GM23248 (cell line): ENCODE measurements at regions not wholly inside any gene's neighbourhood (a gene's known extent, or its start where the extent isn't known, plus 50 kb on each side); places are given as distances from the start of the nearest gene placed in this dataset.

Experiments used
- DNase-seq: peaks from one replicate; pipeline ENCODE4 v3.0.0-alpha.2; 2015
- H2AFZ ChIP-seq: fragments of 200-600 bp; sonication (generic); 2 replicates; pipeline ENCODE4 v1.6.1; 2016; ENCODE audit warnings: antibody characterized with exemption
- H3F3A ChIP-seq: fragments of 200-600 bp; sonication (generic); 2 replicates; pipeline ENCODE4 v1.6.1; 2016; ENCODE audit warnings: mild to moderate bottlenecking, antibody characterized with exemption, mixed run types; ENCODE audit not compliant: insufficient read depth
- H3K27ac ChIP-seq: fragments of 200-600 bp; sonication (generic); 2 replicates; pipeline ENCODE4 v1.5.1; 2016; ENCODE audit warnings: mild to moderate bottlenecking
- H3K27me3 ChIP-seq: fragments of 200-600 bp; sonication (generic); replicated peaks from 2 replicates; pipeline ENCODE4 v1.6.1; 2016; ENCODE audit warnings: mild to moderate bottlenecking; ENCODE audit not compliant: insufficient read depth
- H3K36me3 ChIP-seq: fragments of 200-600 bp; sonication (generic); 2 replicates; pipeline ENCODE4 v1.6.1; 2016; ENCODE audit warnings: low read depth, mild to moderate bottlenecking
- H3K4me1 ChIP-seq: fragments of 200-600 bp; sonication (generic); 2 replicates; pipeline ENCODE4 v1.6.1; 2016; ENCODE audit warnings: mild to moderate bottlenecking; ENCODE audit not compliant: insufficient read depth
- H3K4me2 ChIP-seq: fragments of 200-600 bp; sonication (generic); one replicate; pipeline ENCODE4 v1.6.1; 2016; ENCODE audit warnings: mild to moderate bottlenecking; ENCODE audit not compliant: unreplicated experiment
- H3K4me3 ChIP-seq: fragments of 200-600 bp; sonication (generic); 2 replicates; pipeline ENCODE4 v1.5.1; 2016; ENCODE audit warnings: mild to moderate bottlenecking
- H3K79me2 ChIP-seq: fragments of 200-600 bp; sonication (generic); 2 replicates; pipeline ENCODE4 v1.6.1; 2016; ENCODE audit warnings: mild to moderate bottlenecking; ENCODE audit not compliant: insufficient read depth
- H3K9ac ChIP-seq: fragments of 200-600 bp; sonication (generic); 2 replicates; pipeline ENCODE4 v1.6.1; 2016; ENCODE audit warnings: mild to moderate bottlenecking
- H3K9me2 ChIP-seq: fragments of 200-600 bp; sonication (generic); 2 replicates; pipeline ENCODE4 v1.6.1; 2016; ENCODE audit warnings: mixed run types, mild to moderate bottlenecking, moderate library complexity; ENCODE audit not compliant: insufficient read depth
- H3K9me3 ChIP-seq: fragments of 200-600 bp; sonication (generic); one replicate; pipeline ENCODE4 v1.6.1; 2017; ENCODE audit warnings: low read depth
- H4K20me1 ChIP-seq: fragments of 200-600 bp; sonication (generic); 2 replicates; pipeline ENCODE4 v1.6.0; 2016; ENCODE audit not compliant: insufficient read depth
- EZH2 ChIP-seq: fragments of 200-600 bp; sonication (generic); IDR thresholded peaks from 2 replicates; pipeline ENCODE4 v1.6.1; 2018; ENCODE audit warnings: antibody characterized with exemption, mild to moderate bottlenecking; ENCODE audit not compliant: insufficient read depth, poor library complexity, severe bottlenecking
- EZH2phosphoT487 ChIP-seq: fragments of 200-600 bp; sonication (generic); IDR thresholded peaks from 2 replicates; pipeline ENCODE4 v1.6.1; 2018; ENCODE audit warnings: antibody characterized with exemption, moderate library complexity, mild to moderate bottlenecking, low read depth; ENCODE audit not compliant: insufficient read depth
- WGBS, 2 experiments: methylation state at CpG; one replicate each; pipeline ENCODE4 v1.1.6; 2015 to 2017; ENCODE audit warnings: low lambda C conversion rate in 2 of 2, low coverage in 1 of 2; ENCODE audit errors: missing lambda C conversion rate in 2 of 2; 5-methylcytosine and 5-hydroxymethylcytosine counted together
- in situ Hi-C: fragments of 300-500 bp; cut with MboI; formaldehyde crosslinking; loops from 2 replicates; pipeline ENCODE4 v1.15.0; 2020

DNA sequence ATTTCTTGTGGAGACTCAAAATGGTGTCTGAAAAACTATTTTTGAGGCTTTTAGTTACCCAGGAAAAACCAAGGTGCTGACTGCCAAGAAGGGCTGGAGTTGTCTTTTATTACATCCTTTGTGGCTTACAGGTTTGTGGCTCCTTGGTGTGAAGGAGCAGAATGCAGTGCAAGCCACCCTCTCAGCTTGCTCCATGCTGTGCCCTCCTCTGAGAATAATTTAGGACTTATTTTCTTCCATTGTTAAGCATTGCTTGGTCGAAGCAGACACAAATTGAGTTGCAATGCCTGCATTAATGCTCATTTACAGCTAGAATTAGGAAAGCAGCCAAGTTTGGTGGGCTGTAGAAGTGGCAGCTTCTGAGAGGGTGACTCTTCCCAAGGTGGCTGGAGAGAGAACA is 272.2 kb downstream of the KIF4B start:
- in situ Hi-C loops: no loop called here
- H3K4me1 ChIP-seq: no peaks in the 10 kb centered on the region
- H4K20me1 ChIP-seq: no peaks in the 10 kb centered on the region
- no peaks in the 10 kb centered on the region for H3K79me2 ChIP-seq
- no peak overlapping the region for H3K27ac ChIP-seq
- TF ChIP-seq EZH2: no peak
- TF ChIP-seq EZH2phosphoT487: no peak
- no peaks in the 10 kb centered on the region for H3K9me3 ChIP-seq
- DNase-seq: no peak
- H3K4me3 ChIP-seq: no peak overlapping the region
- WGBS, 2 experiments: 0% methylated on average over 1 of the region's 1 CpG
- H3K36me3 ChIP-seq: no peaks in the 10 kb centered on the region
- H2AFZ ChIP-seq: no peak overlapping the region
- no peaks in the 10 kb centered on the region for H3K27me3 ChIP-seq
- no peaks in the 10 kb centered on the region for H3K9me2 ChIP-seq
- H3K4me2 ChIP-seq: no peak overlapping the region
- no peak overlapping the region for H3K9ac ChIP-seq
- H3F3A ChIP-seq: no peaks in the 10 kb centered on the region

DNA sequence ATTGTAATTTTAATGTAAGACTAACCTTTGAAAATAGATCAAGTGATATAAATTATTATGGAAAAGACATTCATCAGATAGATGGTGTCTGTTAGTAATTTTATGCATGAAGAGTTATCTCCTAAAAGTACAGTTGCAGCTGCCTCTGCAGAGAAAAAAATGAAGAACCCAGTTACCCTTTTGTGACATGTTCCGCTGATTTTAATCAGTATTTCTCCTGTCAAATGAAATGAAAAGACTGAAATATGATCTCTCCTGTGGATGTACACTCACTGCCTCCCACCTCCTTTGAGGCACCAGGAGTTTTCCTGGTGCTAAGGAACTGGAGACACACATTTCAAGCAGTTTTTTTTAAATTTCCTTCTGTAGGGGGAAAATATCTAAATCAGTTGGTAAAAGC is 277.4 kb downstream of the KIF4B start:
- in situ Hi-C loops: no loop called here
- no peaks in the 10 kb centered on the region for H3K79me2 ChIP-seq

DNA sequence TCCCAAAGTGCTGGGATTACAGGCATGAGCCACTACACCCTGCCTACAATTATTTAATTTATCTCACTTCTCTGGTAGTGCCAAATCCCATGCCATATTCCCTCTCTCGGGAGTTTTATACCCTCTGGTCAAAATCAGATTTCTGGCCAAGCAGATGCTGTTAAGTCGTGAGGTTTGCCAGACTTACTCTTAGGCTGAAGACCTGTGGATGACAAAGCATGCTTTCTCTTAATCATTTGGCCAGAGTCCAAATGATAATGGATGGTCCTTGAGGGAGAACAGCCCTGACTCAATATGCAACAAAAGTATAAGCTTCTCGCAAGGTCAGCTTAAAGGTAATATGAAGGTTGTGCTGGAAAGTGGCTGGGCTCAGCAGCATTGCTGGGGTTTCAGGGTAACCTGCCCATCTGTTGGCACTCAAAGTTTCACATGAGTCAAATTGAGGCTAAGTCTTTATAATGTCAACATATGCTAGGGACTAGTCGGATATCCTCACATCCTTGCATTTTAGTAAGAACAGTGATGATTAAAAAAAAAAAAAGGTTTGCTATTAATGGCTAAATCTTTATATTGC is 280.1 kb downstream of the KIF4B start:
- in situ Hi-C loops: no loop called here
- Histone ChIP-seq H3K4me1 (no peaks in the 10 kb centered on the region), H4K20me1 (no peaks in the 10 kb centered on the region), H3K4me3 (no peak overlapping the region), H3K4me2 (no peak overlapping the region), H2AFZ (no peak overlapping the region), H3K79me2 (no peaks in the 10 kb centered on the region), H3K9me3 (no peaks in the 10 kb centered on the region), H3K9ac (no peak overlapping the region), H3K27ac (no peak overlapping the region), H3K36me3 (no peaks in the 10 kb centered on the region), H3F3A (no peaks in the 10 kb centered on the region), H3K9me2 (no peaks in the 10 kb centered on the region), H3K27me3 (no peaks in the 10 kb centered on the region)
- TF ChIP-seq EZH2phosphoT487 (no peak), EZH2 (no peak)
- 23 to 36% methylated on average over 4 of the region's 4 CpGs for WGBS, 2 experiments
- DNase-seq: no peak

More for the DNA sequence above, 277.4 kb downstream of the KIF4B start:
- Histone ChIP-seq H3K4me2 (no peak overlapping the region), H3K9ac (no peak overlapping the region), H3K27me3 (no peaks in the 10 kb centered on the region), H3K27ac (no peak overlapping the region), H3K9me3 (no peaks in the 10 kb centered on the region), H3K4me3 (no peak overlapping the region), H3K9me2 (no peaks in the 10 kb centered on the region), H2AFZ (no peak overlapping the region), H3K36me3 (no peaks in the 10 kb centered on the region), H3F3A (no peaks in the 10 kb centered on the region), H3K4me1 (no peaks in the 10 kb centered on the region), H4K20me1 (no peaks in the 10 kb centered on the region)
- TF ChIP-seq EZH2 (no peak), EZH2phosphoT487 (no peak)
- DNase-seq: no peak
- WGBS, 2 experiments: 26 to 36% methylated on average over 1 of the region's 1 CpG

DNA sequence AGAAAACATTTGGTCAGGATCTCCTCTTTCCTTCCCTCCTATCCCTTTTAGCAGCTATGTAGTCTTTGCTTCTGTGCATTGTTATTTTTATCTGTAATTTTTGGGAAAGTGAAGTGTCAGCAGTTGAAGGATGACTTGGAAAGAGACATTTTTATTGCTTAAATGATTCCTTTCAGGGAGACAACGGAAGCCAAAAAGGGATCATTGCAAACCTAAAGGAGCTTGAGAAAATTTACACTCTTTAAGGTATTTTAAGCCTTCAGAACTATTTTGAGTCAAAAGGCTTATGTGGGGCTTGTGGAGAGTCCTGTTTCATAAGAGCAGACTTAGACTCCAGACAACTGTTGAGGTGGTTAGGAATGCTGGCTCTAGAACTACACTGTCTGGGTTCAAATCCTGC is 281.6 kb downstream of the KIF4B start:
- H3K9ac ChIP-seq: no peak overlapping the region
- no peaks in the 10 kb centered on the region for H3K27me3 ChIP-seq
- no peaks in the 10 kb centered on the region for H4K20me1 ChIP-seq
- no peaks in the 10 kb centered on the region for H3K4me1 ChIP-seq
- TF ChIP-seq EZH2 (no peak), EZH2phosphoT487 (no peak)
- WGBS, 2 experiments: 0 to 9% methylated on average over 1 of the region's 1 CpG
- no peaks in the 10 kb centered on the region for H3K9me2 ChIP-seq
- H3K9me3 ChIP-seq: no peaks in the 10 kb centered on the region
- H3K79me2 ChIP-seq: no peaks in the 10 kb centered on the region
- H3K4me2 ChIP-seq: no peak overlapping the region
- no peaks in the 10 kb centered on the region for H3F3A ChIP-seq
- H3K36me3 ChIP-seq: no peaks in the 10 kb centered on the region
- H3K4me3 ChIP-seq: no peak overlapping the region
- no peak overlapping the region for H2AFZ ChIP-seq
- DNase-seq: no peak
- H3K27ac ChIP-seq: no peak overlapping the region
- in situ Hi-C loops: no loop called here
